ENCODE measurements at regions not wholly inside any gene's neighbourhood (a gene's known extent, or its start where the extent isn't known, plus 50 kb on each side); places are given as distances from the start of the nearest gene placed in this dataset.

- TF ChIP-seq CTCF (IDR thresholded peaks at IDR 0.05; ENCODE audit: insufficient read depth, low read depth, low read length), result no peak
- TF ChIP-seq EZH2 (IDR thresholded peaks at IDR 0.05; ENCODE audit: insufficient read depth, low read length), result no peak
Measured at GRCh38 chr16:9511389-9511788, 419.9 kb downstream of the HAPSTR1 start.
